HepG2 (cell line): ENCODE measurements at regions not wholly inside any gene's neighbourhood (a gene's known extent, or its start where the extent isn't known, plus 50 kb on each side); places are given as distances from the start of the nearest gene placed in this dataset.

Experiments
- ARID2 ChIP-seq: sonication (generic); formaldehyde crosslinking; IDR thresholded peaks from 2 replicates; pipeline ENCODE4 v1.8.1; 2022; ENCODE audit warnings: mild to moderate bottlenecking, missing genetic modification reagents, borderline replicate concordance
- ATM ChIP-seq: fragments of 450-650 bp; IDR thresholded peaks from 2 replicates; pipeline ENCODE4 v1.7.1; 2017; ENCODE audit warnings: mild to moderate bottlenecking, borderline replicate concordance
- EP300 ChIP-seq, 3 experiments: sonication (generic) in 1 of 3; formaldehyde crosslinking in 1 of 3; IDR thresholded peaks; 2 replicates each; pipeline versions ENCODE4 v1.5.1 to v1.6.1; 2011 to 2020; ENCODE audit warnings: low read depth in 2 of 3, low read length in 2 of 3, borderline replicate concordance in 1 of 3, improper control_type of control experiment in 1 of 3, mild to moderate bottlenecking in 1 of 3, missing genetic modification reagents in 1 of 3, moderate library complexity in 1 of 3
- MEF2D ChIP-seq: sonication (generic); formaldehyde crosslinking; IDR thresholded peaks from 2 replicates; pipeline ENCODE4 v1.5.1; 2020; ENCODE audit warnings: mild to moderate bottlenecking, missing genetic modification reagents
- NCOR1 ChIP-seq: fragments of 200-600 bp; sonication (generic); IDR thresholded peaks from 2 replicates; pipeline ENCODE4 v1.7.0; 2017; ENCODE audit warnings: antibody characterized with exemption, low read length, borderline replicate concordance
- PRMT3 ChIP-seq: sonication (generic); formaldehyde crosslinking; IDR thresholded peaks from 2 replicates; pipeline ENCODE4 v1.8.1; 2022; ENCODE audit warnings: low read depth, mild to moderate bottlenecking, moderate library complexity, missing genetic modification reagents, borderline replicate concordance
- RAD21 ChIP-seq: fragments of 450-650 bp; formaldehyde crosslinking; IDR thresholded peaks from 2 replicates; pipeline ENCODE4 v1.5.0; 2020; ENCODE audit warnings: mild to moderate bottlenecking
- SIN3A ChIP-seq: IDR thresholded peaks from 2 replicates; pipeline ENCODE4 v1.6.1; 2011; ENCODE audit warnings: low read depth, mild to moderate bottlenecking, control low read depth, low read length, borderline replicate concordance
- SIX4 ChIP-seq: sonication (generic); formaldehyde crosslinking; IDR thresholded peaks from 2 replicates; pipeline ENCODE4 v1.4.0; 2020; ENCODE audit warnings: missing genetic modification reagents
- SP1 ChIP-seq, 2 experiments: fragments of 450-650 bp in 1 of 2; sonication (generic) in 1 of 2; formaldehyde crosslinking in 1 of 2; IDR thresholded peaks; 2 replicates each; pipeline versions ENCODE4 v1.4.0 to v1.6.1; 2016 to 2020; ENCODE audit warnings: missing genetic modification reagents in 1 of 2
- SRY ChIP-seq: sonication (generic); formaldehyde crosslinking; IDR thresholded peaks from 2 replicates; pipeline ENCODE4 v1.8.0; 2022; ENCODE audit warnings: mild to moderate bottlenecking, missing genetic modification reagents
- TCF7 ChIP-seq: sonication (generic); IDR thresholded peaks from 2 replicates; pipeline ENCODE4 v1.6.1; 2016; ENCODE audit warnings: antibody characterized with exemption, low read depth
- ZBTB7B ChIP-seq: sonication (generic); formaldehyde crosslinking; IDR thresholded peaks from 2 replicates; pipeline ENCODE4 v1.4.0; 2020; ENCODE audit warnings: missing genetic modification reagents
- ZNF367 ChIP-seq: sonication (generic); formaldehyde crosslinking; IDR thresholded peaks from 2 replicates; pipeline ENCODE4 v1.4.0; 2020; ENCODE audit warnings: missing genetic modification reagents, borderline replicate concordance
- ZNF616 ChIP-seq: sonication (generic); formaldehyde crosslinking; IDR thresholded peaks from 2 replicates; pipeline ENCODE4 v1.5.0; 2020; ENCODE audit warnings: low read depth, mild to moderate bottlenecking, missing genetic modification reagents
- ZSCAN29 ChIP-seq: sonication (generic); formaldehyde crosslinking; conservative IDR thresholded peaks from 2 replicates; pipeline ENCODE4 v1.4.0; 2020; ENCODE audit warnings: mild to moderate bottlenecking, missing genetic modification reagents
- TF ChIP-seq, protein P1 (sequence below): sonication (generic); formaldehyde crosslinking; IDR thresholded peaks from 2 replicates; pipeline ENCODE4 v1.9.0; 2022; ENCODE audit warnings: low read depth, missing genetic modification reagents
- TF ChIP-seq, protein P2 (sequence below): sonication (generic); formaldehyde crosslinking; IDR thresholded peaks from 2 replicates; pipeline ENCODE4 v1.4.0; 2020; ENCODE audit warnings: missing genetic modification reagents, borderline replicate concordance
- TF ChIP-seq, protein P3 (sequence below): IDR thresholded peaks from 2 replicates; pipeline ENCODE4 v1.6.1; 2016; ENCODE audit warnings: control low read depth
- TF ChIP-seq, protein P4 (sequence below): sonication (generic); formaldehyde crosslinking; IDR thresholded peaks from 2 replicates; pipeline ENCODE4; 2020; ENCODE audit warnings: missing genetic modification reagents, mild to moderate bottlenecking, borderline replicate concordance

DNA sequence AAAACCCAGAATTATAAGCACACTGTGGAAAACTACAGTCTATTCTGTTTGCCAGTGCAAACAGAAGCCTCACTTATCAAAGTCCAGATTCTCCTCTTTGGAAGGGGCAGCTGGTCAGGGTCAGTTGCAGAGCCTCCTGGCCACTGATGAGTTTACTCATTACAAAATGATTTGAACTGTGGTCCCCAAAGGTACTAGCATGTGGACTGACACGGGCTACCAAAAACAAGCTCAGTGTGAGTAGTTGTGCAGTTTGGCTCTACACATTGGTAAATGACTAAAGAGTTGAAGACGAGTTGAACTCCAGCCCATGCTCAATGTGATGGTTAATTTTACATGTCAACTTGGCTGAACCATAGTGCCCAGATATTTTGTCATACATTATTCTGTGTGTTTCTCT is 221.5 kb downstream of the ZIC4 start (continued):
- TF ChIP-seq NCOR1 (peak; percentile 89; the same call in 1 of the 2 replicates), ZSCAN29 (CRISPR knock-in tag) (no peak; the same call in 1 of the 2 replicates), ARID2 (CRISPR knock-in tag) (no peak), TCF7 (peak; percentile 41; the same call in 1 of the 2 replicates), ATM (no peak), EP300 (IDR thresholded peaks at IDR 0.05; ENCODE audit: low read depth in 2 of 2, low read length in 2 of 2) (peak in 1 of 2 experiments; percentile 94; a peak in 2 of 4 replicates), EP300 (CRISPR knock-in tag; IDR thresholded peaks at IDR 0.05; ENCODE audit: borderline replicate concordance) (peak; percentile 77), ZNF616 (CRISPR knock-in tag) (no peak), SRY (CRISPR knock-in tag) (no peak), ZBTB7B (CRISPR knock-in tag) (peak; percentile 32; the same call in 1 of the 2 replicates), SIN3A (no peak), MEF2D (peak; percentile 62), SIX4 (CRISPR knock-in tag) (peak; percentile 32; the same call in 1 of the 2 replicates), RAD21 (CRISPR knock-in tag) (0 out of 2 replicates have a peak, but pooled peaks have one; percentile 18), ZNF367 (CRISPR knock-in tag) (no peak), SP1 (IDR thresholded peaks at IDR 0.05) (no peak), SP1 (CRISPR knock-in tag; IDR thresholded peaks at IDR 0.05) (no peak), PRMT3 (no peak)
- TF ChIP-seq, protein P1, sequence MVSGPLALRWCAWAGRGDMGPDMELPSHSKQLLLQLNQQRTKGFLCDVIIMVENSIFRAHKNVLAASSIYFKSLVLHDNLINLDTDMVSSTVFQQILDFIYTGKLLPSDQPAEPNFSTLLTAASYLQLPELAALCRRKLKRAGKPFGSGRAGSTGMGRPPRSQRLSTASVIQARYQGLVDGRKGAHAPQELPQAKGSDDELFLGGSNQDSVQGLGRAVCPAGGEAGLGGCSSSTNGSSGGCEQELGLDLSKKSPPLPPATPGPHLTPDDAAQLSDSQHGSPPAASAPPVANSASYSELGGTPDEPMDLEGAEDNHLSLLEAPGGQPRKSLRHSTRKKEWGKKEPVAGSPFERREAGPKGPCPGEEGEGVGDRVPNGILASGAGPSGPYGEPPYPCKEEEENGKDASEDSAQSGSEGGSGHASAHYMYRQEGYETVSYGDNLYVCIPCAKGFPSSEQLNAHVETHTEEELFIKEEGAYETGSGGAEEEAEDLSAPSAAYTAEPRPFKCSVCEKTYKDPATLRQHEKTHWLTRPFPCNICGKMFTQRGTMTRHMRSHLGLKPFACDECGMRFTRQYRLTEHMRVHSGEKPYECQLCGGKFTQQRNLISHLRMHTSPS (CRISPR knock-in tag) = no peak
- TF ChIP-seq, protein P2, sequence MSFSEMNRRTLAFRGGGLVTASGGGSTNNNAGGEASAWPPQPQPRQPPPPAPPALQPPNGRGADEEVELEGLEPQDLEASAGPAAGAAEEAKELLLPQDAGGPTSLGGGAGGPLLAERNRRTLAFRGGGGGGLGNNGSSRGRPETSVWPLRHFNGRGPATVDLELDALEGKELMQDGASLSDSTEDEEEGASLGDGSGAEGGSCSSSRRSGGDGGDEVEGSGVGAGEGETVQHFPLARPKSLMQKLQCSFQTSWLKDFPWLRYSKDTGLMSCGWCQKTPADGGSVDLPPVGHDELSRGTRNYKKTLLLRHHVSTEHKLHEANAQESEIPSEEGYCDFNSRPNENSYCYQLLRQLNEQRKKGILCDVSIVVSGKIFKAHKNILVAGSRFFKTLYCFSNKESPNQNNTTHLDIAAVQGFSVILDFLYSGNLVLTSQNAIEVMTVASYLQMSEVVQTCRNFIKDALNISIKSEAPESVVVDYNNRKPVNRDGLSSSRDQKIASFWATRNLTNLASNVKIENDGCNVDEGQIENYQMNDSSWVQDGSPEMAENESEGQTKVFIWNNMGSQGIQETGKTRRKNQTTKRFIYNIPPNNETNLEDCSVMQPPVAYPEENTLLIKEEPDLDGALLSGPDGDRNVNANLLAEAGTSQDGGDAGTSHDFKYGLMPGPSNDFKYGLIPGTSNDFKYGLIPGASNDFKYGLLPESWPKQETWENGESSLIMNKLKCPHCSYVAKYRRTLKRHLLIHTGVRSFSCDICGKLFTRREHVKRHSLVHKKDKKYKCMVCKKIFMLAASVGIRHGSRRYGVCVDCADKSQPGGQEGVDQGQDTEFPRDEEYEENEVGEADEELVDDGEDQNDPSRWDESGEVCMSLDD = no peak
- TF ChIP-seq, protein P3, sequence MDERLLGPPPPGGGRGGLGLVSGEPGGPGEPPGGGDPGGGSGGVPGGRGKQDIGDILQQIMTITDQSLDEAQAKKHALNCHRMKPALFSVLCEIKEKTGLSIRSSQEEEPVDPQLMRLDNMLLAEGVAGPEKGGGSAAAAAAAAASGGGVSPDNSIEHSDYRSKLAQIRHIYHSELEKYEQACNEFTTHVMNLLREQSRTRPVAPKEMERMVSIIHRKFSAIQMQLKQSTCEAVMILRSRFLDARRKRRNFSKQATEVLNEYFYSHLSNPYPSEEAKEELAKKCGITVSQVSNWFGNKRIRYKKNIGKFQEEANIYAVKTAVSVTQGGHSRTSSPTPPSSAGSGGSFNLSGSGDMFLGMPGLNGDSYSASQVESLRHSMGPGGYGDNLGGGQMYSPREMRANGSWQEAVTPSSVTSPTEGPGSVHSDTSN (CRISPR knock-in tag) = no peak
- TF ChIP-seq, protein P4, sequence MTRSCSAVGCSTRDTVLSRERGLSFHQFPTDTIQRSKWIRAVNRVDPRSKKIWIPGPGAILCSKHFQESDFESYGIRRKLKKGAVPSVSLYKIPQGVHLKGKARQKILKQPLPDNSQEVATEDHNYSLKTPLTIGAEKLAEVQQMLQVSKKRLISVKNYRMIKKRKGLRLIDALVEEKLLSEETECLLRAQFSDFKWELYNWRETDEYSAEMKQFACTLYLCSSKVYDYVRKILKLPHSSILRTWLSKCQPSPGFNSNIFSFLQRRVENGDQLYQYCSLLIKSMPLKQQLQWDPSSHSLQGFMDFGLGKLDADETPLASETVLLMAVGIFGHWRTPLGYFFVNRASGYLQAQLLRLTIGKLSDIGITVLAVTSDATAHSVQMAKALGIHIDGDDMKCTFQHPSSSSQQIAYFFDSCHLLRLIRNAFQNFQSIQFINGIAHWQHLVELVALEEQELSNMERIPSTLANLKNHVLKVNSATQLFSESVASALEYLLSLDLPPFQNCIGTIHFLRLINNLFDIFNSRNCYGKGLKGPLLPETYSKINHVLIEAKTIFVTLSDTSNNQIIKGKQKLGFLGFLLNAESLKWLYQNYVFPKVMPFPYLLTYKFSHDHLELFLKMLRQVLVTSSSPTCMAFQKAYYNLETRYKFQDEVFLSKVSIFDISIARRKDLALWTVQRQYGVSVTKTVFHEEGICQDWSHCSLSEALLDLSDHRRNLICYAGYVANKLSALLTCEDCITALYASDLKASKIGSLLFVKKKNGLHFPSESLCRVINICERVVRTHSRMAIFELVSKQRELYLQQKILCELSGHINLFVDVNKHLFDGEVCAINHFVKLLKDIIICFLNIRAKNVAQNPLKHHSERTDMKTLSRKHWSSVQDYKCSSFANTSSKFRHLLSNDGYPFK (CRISPR knock-in tag) = no peak
